ENCODE measurements at regions not wholly inside any gene's neighbourhood (a gene's known extent, or its start where the extent isn't known, plus 50 kb on each side); places are given as distances from the start of the nearest gene placed in this dataset.

- Mint-ChIP-seq H3K27me3 (ENCODE audit: low read depth) (no peaks in the 10 kb centered on the region), H3K36me3 (peaks cover 2% of the 10 kb centered on the region; the same call in 1 of the 2 replicates), H3K4me3 (no peak overlapping the region), H3K27ac (no peak overlapping the region), H3K9me3 (peaks cover 12% of the 10 kb centered on the region), H3K4me1 (peaks cover 17% of the 10 kb centered on the region)
- DNase-seq (ENCODE audit: low spot score) (no peak), ATAC-seq (no peak)
- ChIA-PET POLR2A (no interaction called here), CTCF (interaction anchor here (1.3 kb wide), 1 partner anchor 76 kb away, joined by 4 read pairs; no protein-coding TSS in a partner anchor)
- TF ChIP-seq, protein P1, sequence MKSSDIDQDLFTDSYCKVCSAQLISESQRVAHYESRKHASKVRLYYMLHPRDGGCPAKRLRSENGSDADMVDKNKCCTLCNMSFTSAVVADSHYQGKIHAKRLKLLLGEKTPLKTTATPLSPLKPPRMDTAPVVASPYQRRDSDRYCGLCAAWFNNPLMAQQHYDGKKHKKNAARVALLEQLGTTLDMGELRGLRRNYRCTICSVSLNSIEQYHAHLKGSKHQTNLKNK (CRISPR knock-in tag; IDR thresholded peaks at IDR 0.05), result no peak
- TF ChIP-seq JUN (CRISPR knock-in tag; IDR thresholded peaks at IDR 0.05) (no peak), ERG (CRISPR knock-in tag; IDR thresholded peaks at IDR 0.05) (no peak), SP1 (CRISPR knock-in tag; conservative IDR thresholded peaks at IDR 0.05) (no peak), ZNF532 (CRISPR knock-in tag; IDR thresholded peaks at IDR 0.05; ENCODE audit: borderline replicate concordance) (no peak), E2F4 (CRISPR knock-in tag; IDR thresholded peaks at IDR 0.05; ENCODE audit: borderline replicate concordance, low read depth) (no peak), ATF1 (CRISPR knock-in tag; IDR thresholded peaks at IDR 0.05) (no peak), ZNF232 (CRISPR knock-in tag; IDR thresholded peaks at IDR 0.05) (no peak), AR (CRISPR knock-in tag; IDR thresholded peaks at IDR 0.05) (no peak), IRF2 (CRISPR knock-in tag; IDR thresholded peaks at IDR 0.05; ENCODE audit: borderline replicate concordance, low read depth) (no peak), ELF4 (CRISPR knock-in tag; IDR thresholded peaks at IDR 0.05; ENCODE audit: low read depth) (no peak), ZSCAN18 (CRISPR knock-in tag; IDR thresholded peaks at IDR 0.05) (no peak)
Measured at GRCh38 chr15:81888748-81889484, 156.9 kb downstream of the MEX3B start.

- ATAC-seq (no peak), DNase-seq (ENCODE audit: low spot score) (no peak)
- ChIA-PET CTCF (no interaction called here), POLR2A (no interaction called here)
- no peaks in the 10 kb centered on the region for H3K27me3 Mint-ChIP-seq (ENCODE audit: low read depth)
- no peak overlapping the region for H3K27ac Mint-ChIP-seq
- no peak overlapping the region for H3K4me3 Mint-ChIP-seq
- H3K9me3 Mint-ChIP-seq, result peaks cover 12% of the 10 kb centered on the region
- peaks cover 2% of the 10 kb centered on the region; the same call in 1 of the 2 replicates for H3K36me3 Mint-ChIP-seq
- peaks cover 16% of the 10 kb centered on the region for H3K4me1 Mint-ChIP-seq
- TF ChIP-seq ATF3 (CRISPR knock-in tag; conservative IDR thresholded peaks at IDR 0.05) (no peak), SP1 (CRISPR knock-in tag; conservative IDR thresholded peaks at IDR 0.05) (no peak), ZNF121 (CRISPR knock-in tag; IDR thresholded peaks at IDR 0.05) (no peak), ZSCAN18 (CRISPR knock-in tag; IDR thresholded peaks at IDR 0.05) (no peak), JAZF1 (CRISPR knock-in tag; IDR thresholded peaks at IDR 0.05) (no peak), ZNF219 (CRISPR knock-in tag; IDR thresholded peaks at IDR 0.05; ENCODE audit: borderline replicate concordance) (no peak), TEAD1 (CRISPR knock-in tag; IDR thresholded peaks at IDR 0.05) (no peak), USF2 (CRISPR knock-in tag; IDR thresholded peaks at IDR 0.05) (no peak)
Measured at GRCh38 chr15:81887912-81888311, 157.9 kb downstream of the MEX3B start.
